Right lung (tissue), 2 donors: ENCODE measurements at regions not wholly inside any gene's neighbourhood (a gene's known extent, or its start where the extent isn't known, plus 50 kb on each side); places are given as distances from the start of the nearest gene placed in this dataset.
"Not testable (repeated sequence)": the region's sequence is repeated elsewhere in the genome, so short reads cannot be mapped to it uniquely, and the experiment has no call there.

Source experiments
- DNase-seq, 2 donors: peaks; one replicate each; pipeline ENCODE4 v3.0.0-alpha.2; 2013

DNA sequence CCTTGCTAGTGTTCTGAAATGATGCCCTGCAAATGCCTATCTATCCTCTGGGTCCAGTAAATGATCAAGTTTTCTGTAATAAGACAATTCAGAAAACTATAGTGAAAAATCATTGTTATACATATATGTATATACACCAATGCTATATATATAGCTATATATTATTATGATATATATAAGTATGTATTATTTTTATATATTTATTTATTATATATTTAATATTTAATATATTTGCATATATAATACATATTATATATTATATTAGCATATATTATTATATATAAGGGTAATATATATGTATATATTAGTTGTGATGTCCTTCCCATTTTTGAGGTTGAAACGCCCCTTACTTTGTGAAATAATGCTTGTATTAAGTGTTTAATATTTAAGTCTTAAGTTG, 181.4 kb upstream of the CACNA2D1 start:
- no peak for DNase-seq

DNA sequence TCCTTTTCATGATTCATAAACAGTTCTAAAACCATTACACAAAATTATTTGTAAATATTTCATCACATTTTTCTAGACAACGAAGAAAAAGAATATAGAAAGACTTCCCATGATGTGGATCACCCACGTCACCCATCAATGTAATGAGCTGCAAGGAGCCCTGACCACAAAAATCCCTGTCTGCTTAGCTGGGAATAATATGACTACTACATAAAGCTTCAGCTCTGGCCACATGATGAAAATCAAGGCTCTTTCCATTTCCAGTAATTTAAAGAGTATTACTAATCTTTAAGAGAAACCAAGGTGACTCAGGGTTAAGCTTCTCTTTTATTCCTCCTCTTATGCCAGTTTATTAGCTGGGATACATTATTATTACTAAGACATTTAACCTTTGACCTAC, 180.8 kb upstream of the CACNA2D1 start:
- DNase-seq = no peak

DNA sequence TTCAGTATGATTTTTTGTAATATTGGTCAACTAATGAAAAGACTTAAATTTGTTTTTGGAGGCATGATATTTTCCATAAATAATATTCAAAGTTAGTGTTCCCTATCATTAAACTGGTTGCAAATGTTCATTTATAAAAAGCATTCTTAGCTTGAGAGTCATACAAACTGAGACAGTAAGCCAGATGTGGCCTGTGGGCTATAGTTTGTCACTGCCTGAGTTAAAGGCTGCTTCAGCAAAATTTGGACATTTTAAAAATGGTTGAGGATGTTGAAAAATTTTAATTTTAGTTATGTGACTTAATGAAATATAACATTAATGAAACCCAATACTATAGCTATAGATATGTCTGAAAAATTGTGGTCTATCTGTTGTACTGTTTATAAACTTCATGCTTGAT, 180.2 kb upstream of the CACNA2D1 start:
- no peak for DNase-seq

DNA sequence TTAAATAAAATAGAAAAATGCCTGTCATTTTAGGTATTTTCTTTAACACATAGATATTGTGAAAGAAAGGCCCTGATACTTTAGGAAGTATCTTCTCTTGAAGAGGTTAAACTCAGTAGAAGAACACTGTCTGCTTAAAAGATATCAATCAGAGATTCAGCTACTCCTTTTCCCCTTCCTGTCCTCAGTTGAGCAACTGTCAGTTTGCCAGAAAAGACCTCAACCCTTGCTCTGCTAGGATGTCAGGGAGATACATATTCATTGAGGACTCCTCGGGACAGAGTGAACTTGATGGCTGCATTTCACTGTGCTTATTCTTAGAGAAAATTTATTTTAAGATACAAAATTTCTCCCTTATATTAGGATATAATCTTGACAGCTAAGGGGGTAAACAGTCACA, 173.6 kb upstream of the CACNA2D1 start:
- no peak for DNase-seq

DNA sequence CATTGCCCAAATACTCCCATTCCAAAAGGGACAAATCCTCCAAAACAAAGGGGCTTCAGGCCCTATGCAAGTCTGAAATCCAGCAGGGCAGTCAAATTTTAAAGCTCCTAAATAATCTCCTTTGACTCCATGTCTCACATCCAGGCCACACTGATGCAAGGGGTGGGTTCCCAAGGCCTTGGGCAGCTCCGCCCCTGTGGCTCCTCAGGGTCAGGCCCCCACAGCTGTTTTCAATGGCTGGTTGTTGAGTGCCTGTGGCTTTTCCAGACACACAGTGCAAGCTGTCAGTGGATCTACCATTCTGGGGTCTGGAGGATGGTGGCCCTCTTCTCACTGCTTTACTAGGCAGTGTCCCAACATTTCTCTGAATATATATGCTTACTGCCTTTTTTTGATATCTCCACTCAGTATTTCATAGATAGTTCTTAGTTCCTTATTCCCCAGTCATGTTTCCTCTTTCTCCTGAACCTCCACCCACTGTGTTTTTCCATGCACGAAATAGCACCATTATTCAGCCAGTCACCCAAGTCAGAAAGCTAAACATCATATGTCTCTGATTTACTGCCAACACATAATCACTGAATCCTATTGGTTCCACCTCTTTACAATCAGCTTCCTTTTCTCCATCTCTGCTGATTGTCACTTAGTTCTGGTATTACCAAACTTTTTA, 172.6 kb upstream of the CACNA2D1 start:
- no peak for DNase-seq

DNA sequence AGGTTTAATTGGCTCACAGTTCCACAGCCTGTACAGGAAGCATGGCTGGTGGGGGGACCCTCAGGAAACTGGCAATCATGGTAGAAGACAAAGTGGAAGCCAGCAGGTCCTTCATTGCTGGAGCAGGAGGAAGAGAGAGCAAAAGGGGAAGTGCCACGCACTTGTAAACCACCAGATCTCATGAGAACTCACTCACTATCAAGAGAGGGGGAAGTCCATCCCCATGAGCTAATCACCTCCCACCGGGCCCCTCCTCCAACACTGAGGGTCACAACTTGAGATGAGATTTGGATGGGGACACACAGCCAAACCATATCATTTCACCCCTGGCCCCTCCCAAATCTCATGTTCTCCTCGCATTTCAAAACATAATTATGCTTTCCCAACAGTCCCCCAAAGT, 171.9 kb upstream of the CACNA2D1 start:
- no peak for DNase-seq

DNA sequence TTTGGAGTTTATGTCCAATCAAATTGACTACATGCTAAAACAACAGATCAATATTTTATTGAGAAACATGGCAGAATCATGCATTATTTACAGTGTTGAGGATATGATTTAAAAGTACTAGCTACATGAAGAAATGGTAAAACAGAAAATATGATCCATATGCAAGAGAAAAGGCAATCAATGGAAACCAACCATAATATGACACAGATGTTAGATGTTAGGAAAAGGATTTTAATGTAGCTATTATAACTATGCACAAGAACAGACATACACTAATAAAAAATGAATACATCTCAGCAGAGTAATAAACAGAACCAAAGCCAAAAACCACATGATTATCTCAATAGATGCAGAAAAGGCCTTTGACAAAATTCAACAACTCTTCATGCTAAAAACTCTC, 166.2 kb upstream of the CACNA2D1 start:
- DNase-seq = no peak

DNA sequence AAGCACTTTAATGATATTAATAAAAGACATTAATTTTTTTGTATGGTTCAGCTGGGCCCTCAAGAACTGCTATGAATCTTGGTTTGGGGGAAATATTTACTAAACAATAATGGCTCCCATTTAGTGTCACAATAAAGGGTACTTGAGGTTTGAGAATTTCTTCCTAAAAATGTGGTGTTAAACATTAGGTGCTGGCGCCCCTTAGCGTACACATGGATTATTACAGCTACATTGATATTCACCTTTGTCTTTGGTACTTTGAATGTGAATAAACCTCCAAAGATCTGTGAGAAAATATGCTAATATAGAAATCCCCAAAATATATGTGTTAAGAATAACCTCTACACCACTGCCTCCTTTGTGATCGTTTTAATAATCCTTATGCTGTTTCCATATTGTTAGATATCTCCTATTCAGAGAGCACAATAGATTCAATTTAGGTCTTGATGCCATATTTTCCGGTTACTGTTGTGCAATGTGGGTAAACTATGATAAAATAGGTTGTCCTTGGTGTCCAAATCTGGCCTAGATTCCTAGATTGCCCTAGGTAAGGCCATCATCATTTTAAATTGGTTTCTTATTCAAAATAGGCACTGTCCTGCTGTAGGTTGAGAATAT, 161.8 kb upstream of the CACNA2D1 start:
- peak in 1 of 2 donors; percentile 18 for DNase-seq

DNA sequence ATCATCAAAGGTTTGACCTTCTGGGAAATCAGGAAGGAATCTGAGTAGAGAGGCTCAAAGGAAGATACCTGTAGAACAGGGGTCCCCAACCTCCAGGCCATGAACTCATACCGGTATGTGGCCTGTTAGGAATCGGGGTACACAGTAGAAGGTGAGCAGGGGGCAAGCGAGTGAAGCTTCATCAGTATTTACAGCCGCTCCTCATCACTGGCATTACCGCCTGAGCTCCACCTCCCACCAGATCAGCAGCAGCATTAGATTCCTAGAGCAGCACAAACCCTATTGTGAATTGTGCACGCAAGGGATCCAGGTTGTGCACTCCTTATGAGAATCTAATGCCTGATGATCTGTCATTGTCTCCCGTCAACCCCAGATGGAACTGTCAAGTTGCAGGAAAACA, 158.5 kb upstream of the CACNA2D1 start:
- no peak for DNase-seq

DNA sequence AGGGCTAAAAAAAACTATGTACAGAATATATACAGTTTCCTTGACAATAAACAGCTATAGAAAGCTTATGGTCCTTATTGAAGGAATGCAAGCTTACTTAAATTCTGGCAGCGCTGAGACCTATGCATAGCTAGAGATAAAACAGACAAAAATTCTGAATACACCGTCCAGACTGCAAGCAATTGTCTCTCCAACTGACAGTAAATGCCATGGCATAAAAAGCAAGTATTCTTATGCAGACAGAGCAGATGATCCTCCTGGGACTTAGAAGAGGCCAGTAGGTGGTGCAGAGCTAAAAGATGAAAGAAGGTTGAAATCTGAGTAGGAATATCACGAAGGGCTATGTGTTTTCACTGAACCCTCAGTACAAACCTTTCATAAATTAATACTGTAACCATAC, 157.0 kb upstream of the CACNA2D1 start:
- DNase-seq = no peak

DNA sequence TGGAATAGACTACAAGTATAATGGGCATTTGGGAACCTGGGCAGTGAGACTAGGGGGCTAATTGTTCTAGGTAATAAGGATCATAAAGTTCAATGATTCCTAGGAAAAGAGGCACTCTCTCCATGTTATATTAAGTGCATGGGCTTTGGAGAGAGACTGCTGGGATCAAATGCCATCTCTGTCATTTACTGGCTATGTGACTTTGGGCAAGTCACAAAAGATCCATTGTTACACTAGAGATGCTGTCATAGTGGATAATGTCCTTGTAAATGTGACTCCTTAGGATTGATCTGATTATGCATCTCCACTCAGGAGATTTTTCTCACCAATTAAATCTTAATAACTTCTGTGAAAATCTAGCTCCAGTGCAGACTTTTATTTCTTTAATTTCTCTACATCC, 156.3 kb upstream of the CACNA2D1 start:
- no peak for DNase-seq

DNA sequence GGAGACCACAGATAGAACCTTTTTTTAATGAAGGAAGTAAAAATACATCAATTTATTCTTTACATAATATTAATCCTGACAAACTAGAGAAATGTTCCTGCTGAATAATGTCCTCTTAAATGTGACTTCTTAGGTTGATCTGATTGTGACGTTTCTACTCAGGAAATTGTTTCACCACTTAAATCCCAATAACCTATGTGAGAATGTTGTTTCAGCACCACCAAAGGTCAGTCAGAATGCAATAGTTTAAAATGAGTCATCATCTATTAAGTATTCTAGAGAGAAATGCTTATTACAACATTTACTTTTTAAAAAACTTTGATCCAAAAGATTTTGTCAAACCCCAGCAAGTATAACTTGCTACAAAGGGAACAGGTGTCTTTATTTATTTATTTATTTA, 155.4 kb upstream of the CACNA2D1 start:
- DNase-seq = no peak

DNA sequence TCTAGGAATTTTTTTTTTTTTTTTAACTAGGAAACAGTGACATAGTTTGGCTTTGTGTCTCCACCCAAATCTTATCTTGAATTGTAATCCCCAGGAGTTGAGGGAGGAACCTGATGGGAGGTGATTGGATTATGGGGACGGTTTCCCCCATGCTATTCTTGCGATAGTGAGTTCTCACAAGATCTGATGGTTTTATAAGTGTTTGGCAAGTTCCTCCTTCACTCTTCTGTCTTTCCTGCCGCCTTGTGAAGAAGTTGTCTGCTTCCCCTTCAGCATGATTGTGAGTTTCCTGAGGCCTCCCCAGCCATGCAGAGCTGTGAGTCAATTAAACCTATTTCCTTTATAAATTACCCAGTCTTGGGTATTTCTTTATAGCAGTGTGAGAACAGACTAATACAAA, 152.2 kb upstream of the CACNA2D1 start:
- not testable (repeated sequence) for DNase-seq

DNA sequence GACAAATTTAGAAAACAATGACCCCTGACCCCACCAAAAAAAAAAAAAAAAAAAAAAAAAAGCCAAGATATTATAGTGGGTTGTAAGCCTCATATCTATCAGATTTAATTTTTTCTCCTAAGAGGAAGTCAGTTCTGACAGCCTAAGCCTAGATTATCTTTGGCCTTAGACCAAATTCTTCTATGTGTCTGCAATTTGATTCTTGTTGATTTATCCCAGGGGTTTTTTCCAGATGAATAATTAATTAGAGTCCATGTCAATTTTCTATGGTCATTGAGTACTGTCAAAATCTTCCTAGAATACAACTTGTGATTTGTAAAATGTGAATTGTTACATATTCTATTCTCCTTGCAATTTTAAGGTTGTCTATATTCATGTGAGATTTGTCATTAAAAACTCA, 151.6 kb upstream of the CACNA2D1 start:
- DNase-seq = no peak

DNA sequence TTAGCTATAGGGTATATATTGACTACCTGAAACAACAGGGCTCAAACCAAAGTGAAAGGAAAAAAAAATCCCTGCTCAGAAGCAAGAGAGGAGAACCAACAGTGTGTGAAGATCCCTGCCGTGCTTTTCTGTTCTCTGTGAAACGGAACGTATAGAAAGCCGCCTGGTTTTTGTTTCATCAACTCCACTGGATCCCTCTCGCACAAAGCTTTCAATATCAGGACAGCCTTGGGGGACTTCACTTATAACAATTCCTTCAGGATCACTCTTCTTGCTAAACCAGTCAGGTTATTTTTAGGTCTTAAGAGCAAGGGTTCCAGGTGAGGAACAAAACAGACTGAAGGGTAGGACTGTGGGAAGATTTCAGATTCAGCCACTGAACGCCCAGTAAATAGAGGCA, 151.1 kb upstream of the CACNA2D1 start:
- DNase-seq = no peak

DNA sequence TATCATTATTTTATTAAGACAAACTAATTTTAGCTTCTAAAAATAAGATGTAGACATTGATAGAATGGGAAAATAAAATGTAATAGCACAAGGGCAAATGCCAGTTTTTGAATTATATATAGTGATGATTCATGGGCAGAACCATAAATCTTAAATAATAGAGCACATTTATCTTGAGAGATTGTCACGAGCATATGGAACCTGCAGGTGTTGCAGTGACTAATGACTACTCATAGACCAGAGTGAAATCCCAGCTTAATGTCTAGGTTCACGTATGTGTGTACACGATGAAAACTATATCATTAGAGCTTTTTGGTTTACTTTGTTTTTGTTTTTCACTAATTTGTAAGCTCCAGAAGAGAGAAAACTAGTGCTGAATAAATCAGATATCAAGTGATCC, 150.2 kb upstream of the CACNA2D1 start:
- no peak for DNase-seq

DNA sequence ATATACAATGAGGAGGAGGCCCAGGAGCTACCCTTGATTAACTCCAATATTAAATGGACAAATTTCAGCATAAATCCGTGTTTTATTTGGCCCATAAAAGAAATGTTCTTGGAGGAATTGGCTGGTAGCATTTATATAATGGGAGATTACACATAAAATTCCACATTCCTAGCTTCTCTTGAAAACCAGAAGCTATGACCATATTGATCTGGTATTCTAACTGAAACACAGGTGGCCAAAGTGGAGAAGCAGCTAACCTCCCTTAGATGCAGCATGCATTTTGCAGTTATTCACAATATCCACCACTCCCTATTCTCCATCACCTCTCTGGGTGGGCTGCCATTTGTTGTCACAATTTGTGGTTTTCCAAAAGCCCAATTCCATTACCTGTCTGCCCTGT, 148.8 kb upstream of the CACNA2D1 start:
- no peak for DNase-seq

DNA sequence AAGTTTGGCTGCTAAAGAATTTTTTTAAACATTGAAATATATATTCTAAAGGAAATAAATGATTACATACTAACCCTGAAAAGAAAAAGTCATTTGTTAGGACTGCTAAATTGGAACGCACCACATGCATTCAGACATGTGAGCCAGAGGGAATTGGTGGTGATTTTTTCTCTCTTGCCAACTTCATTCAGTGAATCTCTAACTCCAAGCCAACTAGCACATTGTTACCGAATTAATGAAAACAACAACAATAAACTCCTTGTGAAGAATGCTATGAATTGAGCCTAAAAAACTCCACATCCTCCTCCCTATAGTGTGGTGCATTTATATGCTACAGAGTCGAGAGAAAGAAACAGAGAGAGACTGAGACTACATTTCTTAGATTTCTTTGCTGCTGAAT, 135.5 kb upstream of the CACNA2D1 start:
- DNase-seq = no peak

DNA sequence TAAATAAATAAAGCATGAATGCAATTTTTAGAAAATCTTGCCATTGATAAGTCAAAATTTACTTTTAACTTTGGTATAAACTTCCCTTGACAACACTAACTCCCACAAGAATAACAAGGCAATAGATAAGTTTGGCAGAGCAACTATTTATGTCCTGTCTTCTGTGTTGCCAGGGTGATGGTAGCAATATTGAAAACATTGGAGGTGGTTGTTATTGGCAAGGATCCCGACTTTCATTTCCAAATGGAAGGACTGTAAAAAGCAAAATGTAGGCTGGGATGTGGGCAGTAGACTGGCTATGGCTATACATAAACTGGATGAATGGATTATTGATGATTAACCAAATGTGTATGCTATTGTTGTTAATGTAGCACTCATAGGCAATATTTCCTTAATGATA, 134.9 kb upstream of the CACNA2D1 start:
- no peak for DNase-seq

DNA sequence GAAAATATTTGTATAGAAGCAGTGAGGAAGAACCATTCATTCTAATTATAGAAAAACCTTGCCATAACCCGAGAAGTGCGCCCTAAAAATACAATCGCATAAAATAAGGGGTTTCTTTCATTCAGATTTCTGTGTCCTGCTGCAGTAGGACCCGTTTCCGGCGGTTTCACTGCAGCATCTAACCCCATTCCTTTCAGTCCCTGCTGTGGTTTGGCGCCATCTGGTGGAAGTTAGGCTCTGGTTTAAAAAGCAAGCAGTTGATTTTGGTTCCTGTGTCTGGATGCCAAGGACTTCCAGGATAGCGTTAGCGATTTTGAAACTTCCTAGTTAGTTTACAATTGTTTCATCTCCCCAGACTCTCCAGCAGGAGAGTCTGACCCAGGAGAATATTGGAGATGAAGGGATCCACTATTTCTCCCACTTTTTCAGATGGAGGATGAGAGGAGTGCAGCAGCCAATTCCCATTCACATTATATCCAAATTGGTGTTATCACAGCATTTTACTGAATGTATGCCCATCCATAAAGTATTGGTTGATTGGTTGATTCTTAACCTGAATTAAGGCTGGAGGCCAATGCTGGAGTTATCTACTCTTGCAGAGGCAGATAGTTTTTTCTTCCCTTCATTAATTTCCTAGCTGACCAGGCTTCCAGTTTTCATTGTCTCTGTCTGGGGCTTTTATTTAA, 128.8 kb upstream of the CACNA2D1 start:
- peak; percentile 76 to 86 for DNase-seq

DNA sequence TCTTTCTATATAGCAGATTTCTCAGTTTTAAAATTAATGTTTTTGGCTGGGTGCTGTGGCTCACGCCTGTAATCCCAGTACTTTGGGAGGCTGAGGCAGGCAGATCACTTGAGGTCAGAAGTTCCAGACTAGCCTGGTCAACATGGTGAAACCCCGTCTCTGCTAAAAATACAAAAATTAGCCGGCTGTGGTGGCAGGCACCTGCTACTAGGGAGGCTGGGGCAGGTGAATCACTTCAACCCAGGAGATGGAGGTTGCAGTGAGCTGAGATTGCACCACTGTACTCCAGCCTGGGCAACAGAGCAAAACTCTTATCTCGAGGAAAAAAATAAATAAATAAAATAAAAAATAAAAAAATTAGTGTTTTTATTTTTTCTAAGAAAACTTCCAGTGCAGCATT, 127.5 kb upstream of the CACNA2D1 start:
- not testable (repeated sequence) for DNase-seq

DNA sequence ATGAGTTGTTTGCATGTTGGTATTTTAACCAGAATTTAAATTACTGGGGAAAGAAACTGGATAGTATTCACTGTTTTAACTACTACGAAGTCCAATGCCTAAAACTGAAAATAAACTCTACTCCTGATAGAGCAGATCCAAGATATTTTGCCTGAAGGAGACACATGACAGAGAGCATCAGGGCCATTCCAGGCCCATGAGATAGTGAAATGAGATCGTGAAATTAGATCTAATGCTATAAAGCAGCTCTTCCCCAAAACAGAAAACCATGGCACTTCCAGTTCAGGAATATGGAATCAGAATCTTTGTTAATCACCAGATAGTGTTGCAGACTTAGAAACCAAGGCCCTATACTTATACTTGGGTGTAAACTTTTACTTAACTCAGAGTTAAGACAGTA, 124.3 kb upstream of the CACNA2D1 start:
- DNase-seq = no peak

DNA sequence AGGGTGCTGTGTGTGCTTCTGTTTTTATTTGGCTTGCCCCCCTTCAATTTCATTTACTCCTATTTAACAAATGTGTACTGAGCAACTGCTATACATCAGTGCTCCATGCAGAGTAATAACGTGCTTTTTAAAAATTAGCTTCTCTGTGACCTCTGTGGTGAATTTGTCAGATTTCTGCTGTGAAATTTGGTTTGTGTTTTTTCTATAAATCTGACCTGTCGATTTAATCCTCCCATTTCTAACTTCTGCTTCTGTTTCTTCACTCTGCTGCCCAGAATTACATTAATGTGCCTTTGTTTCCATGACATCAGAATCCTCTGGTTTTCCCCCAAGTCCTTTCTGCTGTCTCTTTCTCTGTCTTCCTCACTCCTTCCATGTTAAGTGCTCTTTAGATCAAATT, 123.8 kb upstream of the CACNA2D1 start:
- DNase-seq = no peak

DNA sequence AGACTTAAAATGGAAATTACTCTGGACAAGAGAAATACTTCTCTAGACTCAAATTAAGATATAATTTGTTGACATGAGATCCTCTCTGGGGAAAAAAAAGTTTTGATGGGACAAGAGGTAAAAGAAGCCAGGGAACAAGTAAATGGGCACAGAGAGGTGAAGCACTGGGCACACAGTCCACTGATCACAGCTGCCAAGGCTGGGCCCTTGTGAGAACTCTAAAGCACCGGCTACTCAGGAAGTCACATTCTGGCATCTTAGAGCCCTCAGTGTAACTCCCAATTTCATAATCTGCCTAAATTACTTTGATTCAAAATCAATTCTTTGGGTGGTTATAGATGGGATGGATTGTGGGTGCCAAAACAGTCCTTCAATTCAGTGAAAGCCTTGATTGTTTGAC, 123.2 kb upstream of the CACNA2D1 start:
- no peak for DNase-seq
